Naive B cell (primary cell): ENCODE measurements at regions not wholly inside any gene's neighbourhood (a gene's known extent, or its start where the extent isn't known, plus 50 kb on each side); places are given as distances from the start of the nearest gene placed in this dataset.

ENCODE experiments used
- ATAC-seq, 2 donors: fragments of 150-1000 bp; cut with Tn5 transposase; 2 replicates each; pipeline ENCODE4 v1.10.0; 2021; ENCODE audit warnings: low read depth in 2 of 2, mild to moderate bottlenecking in 2 of 2, moderate library complexity in 2 of 2
- DNase-seq: peaks from one replicate; pipeline ENCODE4 v3.0.0; 2022
- H3K27ac Mint-ChIP-seq, 6 donors: one replicate each; pipeline ENCODE4 v1.8.0; 2020 to 2022; ENCODE audit warnings: mild to moderate bottlenecking in 6 of 6, mixed read lengths in 6 of 6, moderate library complexity in 5 of 6, inconsistent platforms in 2 of 6
- H3K27me3 Mint-ChIP-seq, 3 donors: one replicate each; pipeline ENCODE4 v1.8.0; 2021 to 2022; ENCODE audit warnings: mixed read lengths in 3 of 3, mild to moderate bottlenecking in 1 of 3
- H3K36me3 Mint-ChIP-seq, 2 donors: one replicate each; pipeline ENCODE4 v1.8.0; 2020 to 2022; ENCODE audit warnings: mixed read lengths in 2 of 2, inconsistent platforms in 1 of 2, mild to moderate bottlenecking in 1 of 2
- H3K4me1 Mint-ChIP-seq, 3 donors: one replicate each; pipeline ENCODE4 v1.8.0; 2020 to 2022; ENCODE audit warnings: mixed read lengths in 3 of 3, inconsistent platforms in 1 of 3, mild to moderate bottlenecking in 1 of 3, moderate library complexity in 1 of 3
- H3K4me3 Mint-ChIP-seq, 8 donors: one replicate each; pipeline ENCODE4 v1.8.0; 2020 to 2022; ENCODE audit warnings: mild to moderate bottlenecking in 8 of 8, mixed read lengths in 8 of 8, moderate library complexity in 8 of 8, inconsistent platforms in 2 of 8
- H3K9me3 Mint-ChIP-seq, 7 donors: one replicate each; pipeline ENCODE4 v1.8.0; 2020 to 2022; ENCODE audit warnings: mixed read lengths in 7 of 7, mild to moderate bottlenecking in 5 of 7, inconsistent platforms in 2 of 7, moderate library complexity in 1 of 7

DNA sequence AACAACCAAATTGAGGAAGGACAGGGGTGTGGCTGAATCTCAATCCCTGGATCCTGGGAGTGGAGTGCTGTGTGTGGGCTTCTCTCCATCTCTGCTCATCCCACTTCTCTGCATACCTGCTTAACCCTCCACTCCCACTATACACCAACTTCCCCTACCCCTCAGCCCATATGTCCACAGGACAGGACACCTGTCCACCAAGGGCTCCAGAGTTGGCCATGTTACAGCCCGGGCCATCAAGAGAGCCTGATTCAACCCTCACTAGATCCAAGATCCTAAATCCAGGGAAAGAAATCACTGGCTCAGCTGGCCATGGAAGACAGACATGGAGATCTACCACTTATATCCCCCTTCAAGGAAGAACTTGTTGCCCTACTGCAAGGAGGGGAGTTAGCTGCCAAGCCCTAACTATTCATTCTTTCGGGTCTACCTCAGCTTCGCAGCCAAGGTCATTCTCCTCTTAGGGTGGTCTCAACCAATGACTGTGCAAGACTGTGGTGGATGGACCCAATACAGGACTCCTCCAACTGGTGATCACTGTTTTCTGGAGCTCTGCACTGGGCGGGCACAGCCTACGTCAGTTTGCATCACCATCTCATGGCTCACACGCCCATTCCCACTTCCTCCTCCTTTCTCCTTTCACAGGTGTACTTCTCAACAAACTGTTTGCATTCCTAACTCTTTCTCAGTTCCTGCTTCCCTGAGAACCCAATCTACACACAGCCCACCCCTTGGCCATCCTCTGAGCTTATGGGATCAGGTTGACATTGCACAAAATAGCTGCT, 53.7 kb upstream of the ZBTB43 start:
- no peak for ATAC-seq

GRCh38 chr9:126752376-126752775, 52.5 kb upstream of the ZBTB43 start:
- ATAC-seq (no peak), DNase-seq (no peak)
- no peaks in the 10 kb centered on the region for H3K9me3 Mint-ChIP-seq
- H3K27ac Mint-ChIP-seq, result no peak overlapping the region
- H3K4me3 Mint-ChIP-seq, result peak overlapping the region in 1 of 8 donors; percentile 22
- H3K4me1 Mint-ChIP-seq, result peaks cover 17 to 22% (median 18%) of the 10 kb centered on the region in 3 donors
- H3K36me3 Mint-ChIP-seq, result no peaks in the 10 kb centered on the region
- H3K27me3 Mint-ChIP-seq, result peaks cover 5 to 8% (median 7%) of the 10 kb centered on the region in 3 donors

More for the DNA sequence above, 53.7 kb upstream of the ZBTB43 start:
- Mint-ChIP-seq H3K36me3 (no peaks in the 10 kb centered on the region), H3K4me1 (peaks cover 26 to 32% (median 27%) of the 10 kb centered on the region in 3 donors), H3K9me3 (no peaks in the 10 kb centered on the region), H3K27ac (no peak overlapping the region), H3K27me3 (peaks cover 4 to 8% (median 5%) of the 10 kb centered on the region in 3 donors), H3K4me3 (peak overlapping the region in 1 of 8 donors; percentile 47)
- no peak for DNase-seq

GRCh38 chr9:126752881-126753670, 51.8 kb upstream of the ZBTB43 start:
- ATAC-seq, result no peak

DNA sequence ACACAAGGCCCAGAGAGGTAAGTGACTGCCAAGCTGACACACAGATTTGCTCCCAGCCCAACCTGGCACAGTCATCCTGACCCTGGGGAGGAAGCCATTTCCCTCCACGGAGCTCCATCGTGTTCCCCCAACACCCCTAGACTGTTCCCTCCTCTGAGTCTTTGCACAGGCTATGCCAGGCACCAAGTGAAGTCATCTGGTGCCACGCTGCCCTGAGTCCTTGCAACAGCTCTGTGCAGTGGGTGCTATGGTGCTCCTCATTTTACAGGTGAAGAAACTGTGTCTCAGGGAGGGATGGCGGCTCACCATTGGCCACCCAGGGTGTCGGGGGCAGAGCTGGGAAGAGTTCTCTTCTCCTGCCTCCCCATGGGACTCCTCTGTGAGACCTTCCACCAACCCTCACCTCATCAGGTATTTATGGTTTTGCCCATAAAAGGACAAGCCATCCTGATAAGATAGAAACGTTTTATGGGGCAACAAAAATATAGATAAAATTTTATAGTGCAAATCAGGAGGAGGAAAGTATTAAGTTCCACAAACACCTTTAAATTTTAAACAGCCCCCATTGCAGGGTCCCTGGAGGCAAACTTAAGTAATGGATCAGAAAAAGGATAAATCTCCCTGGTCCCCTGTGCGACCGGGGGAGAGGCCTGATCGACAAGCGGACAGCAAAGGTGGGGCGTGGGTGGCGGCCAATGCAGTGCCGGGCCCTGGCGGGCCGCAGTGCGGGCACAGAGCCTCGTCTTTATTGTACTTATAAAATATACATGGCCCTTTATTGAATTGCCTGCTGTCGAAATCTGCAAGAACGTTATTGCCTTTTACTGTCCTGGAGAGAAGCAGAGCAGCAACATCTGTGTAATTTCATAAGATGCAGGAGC, 50.2 kb upstream of the ZBTB43 start:
- no peaks in the 10 kb centered on the region for H3K36me3 Mint-ChIP-seq
- H3K4me3 Mint-ChIP-seq, result no peak overlapping the region
- no peak for ATAC-seq
- DNase-seq, result no peak
- H3K27me3 Mint-ChIP-seq, result peaks cover 5 to 16% (median 7%) of the 10 kb centered on the region in 3 donors
- H3K27ac Mint-ChIP-seq, result no peak overlapping the region
- peaks cover 0 to 6% (median 3%) of the 10 kb centered on the region in 3 donors for H3K4me1 Mint-ChIP-seq
- no peaks in the 10 kb centered on the region for H3K9me3 Mint-ChIP-seq

More at GRCh38 chr9:126752881-126753670, 51.8 kb upstream of the ZBTB43 start:
- no peaks in the 10 kb centered on the region for H3K9me3 Mint-ChIP-seq
- peak overlapping the region in 1 of 6 donors; percentile 63 for H3K27ac Mint-ChIP-seq
- peaks cover 5 to 10% (median 7%) of the 10 kb centered on the region in 3 donors for H3K27me3 Mint-ChIP-seq
- peaks cover 10 to 15% (median 11%) of the 10 kb centered on the region in 3 donors for H3K4me1 Mint-ChIP-seq
- DNase-seq, result no peak
- no peak overlapping the region for H3K4me3 Mint-ChIP-seq
- no peaks in the 10 kb centered on the region for H3K36me3 Mint-ChIP-seq
